ENCODE measurements at regions not wholly inside any gene's neighbourhood (a gene's known extent, or its start where the extent isn't known, plus 50 kb on each side); places are given as distances from the start of the nearest gene placed in this dataset.

DNA sequence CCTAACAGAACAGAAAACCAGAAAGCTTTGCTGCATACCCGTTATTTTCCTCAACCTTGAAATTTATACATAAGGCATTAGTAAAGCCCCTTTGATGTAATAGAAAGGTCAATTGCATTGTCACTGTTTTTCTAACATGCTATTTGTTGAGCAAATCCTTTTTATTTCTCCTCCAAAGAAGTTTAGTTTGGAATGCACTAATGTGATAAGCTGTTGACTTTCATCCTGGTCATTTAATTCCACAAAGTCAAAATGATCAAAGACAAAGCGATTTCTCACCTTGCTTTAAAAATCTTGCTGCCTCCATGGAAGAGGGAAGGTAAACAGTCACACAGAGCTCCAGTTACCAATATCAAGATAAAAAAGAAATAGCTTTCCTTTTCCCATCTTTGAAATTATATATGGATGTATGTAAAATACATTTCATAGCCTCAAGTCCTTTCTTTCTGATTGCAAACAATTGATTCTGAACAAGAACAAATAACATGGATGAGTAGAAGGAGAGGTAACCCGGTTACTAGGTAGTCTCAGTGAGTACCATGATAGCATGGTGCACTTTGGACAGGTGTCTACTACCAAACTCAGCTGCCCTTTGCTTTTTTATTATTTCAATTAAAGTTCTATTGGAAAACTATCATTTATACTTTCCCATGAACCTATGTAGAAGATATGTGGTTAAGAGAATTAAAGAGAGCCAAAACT lies 452.7 kb downstream of the STK39 start:
- DNase-seq (ENCODE audit: low read depth, low spot score), result no peak
- peaks cover 20% of the 10 kb centered on the region for H3K4me1 Mint-ChIP-seq
- H3K36me3 Mint-ChIP-seq (ENCODE audit: low read depth), result peaks cover 6% of the 10 kb centered on the region
- no peaks in the 10 kb centered on the region for H3K27me3 Mint-ChIP-seq (ENCODE audit: low read depth)
- no peak overlapping the region for H3K4me3 Mint-ChIP-seq
- peaks cover 3% of the 10 kb centered on the region for H3K9me3 Mint-ChIP-seq
- no peak overlapping the region for H3K27ac Mint-ChIP-seq (ENCODE audit: unreplicated experiment)
- TF ChIP-seq, protein P1, sequence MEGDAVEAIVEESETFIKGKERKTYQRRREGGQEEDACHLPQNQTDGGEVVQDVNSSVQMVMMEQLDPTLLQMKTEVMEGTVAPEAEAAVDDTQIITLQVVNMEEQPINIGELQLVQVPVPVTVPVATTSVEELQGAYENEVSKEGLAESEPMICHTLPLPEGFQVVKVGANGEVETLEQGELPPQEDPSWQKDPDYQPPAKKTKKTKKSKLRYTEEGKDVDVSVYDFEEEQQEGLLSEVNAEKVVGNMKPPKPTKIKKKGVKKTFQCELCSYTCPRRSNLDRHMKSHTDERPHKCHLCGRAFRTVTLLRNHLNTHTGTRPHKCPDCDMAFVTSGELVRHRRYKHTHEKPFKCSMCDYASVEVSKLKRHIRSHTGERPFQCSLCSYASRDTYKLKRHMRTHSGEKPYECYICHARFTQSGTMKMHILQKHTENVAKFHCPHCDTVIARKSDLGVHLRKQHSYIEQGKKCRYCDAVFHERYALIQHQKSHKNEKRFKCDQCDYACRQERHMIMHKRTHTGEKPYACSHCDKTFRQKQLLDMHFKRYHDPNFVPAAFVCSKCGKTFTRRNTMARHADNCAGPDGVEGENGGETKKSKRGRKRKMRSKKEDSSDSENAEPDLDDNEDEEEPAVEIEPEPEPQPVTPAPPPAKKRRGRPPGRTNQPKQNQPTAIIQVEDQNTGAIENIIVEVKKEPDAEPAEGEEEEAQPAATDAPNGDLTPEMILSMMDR (conservative IDR thresholded peaks at IDR 0.05), result no peak

DNA sequence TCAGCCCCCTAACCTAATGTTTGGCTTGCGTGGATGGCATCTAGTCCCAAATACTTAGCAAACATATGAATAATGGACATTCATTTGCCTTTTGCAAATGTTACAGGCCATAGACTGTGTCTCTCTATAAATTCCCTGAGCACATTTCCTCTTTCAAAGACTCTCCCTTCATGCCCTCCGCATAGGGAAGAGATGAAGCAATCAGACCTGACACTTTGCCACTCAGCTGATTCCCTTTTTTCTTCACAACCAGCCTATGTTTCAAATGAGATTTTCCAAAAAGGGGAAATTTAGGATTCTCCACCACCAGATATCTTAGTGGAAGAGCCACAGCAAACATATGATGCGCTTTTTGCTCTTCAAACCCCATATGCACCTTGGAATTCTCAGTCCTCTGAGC lies 453.7 kb downstream of the STK39 start:
- Mint-ChIP-seq H3K27me3 (ENCODE audit: low read depth) (no peaks in the 10 kb centered on the region), H3K27ac (ENCODE audit: unreplicated experiment) (no peak overlapping the region), H3K36me3 (ENCODE audit: low read depth) (peaks cover 6% of the 10 kb centered on the region), H3K4me3 (no peak overlapping the region), H3K4me1 (peaks cover 16% of the 10 kb centered on the region), H3K9me3 (peaks cover 3% of the 10 kb centered on the region)
- TF ChIP-seq, protein P1 (conservative IDR thresholded peaks at IDR 0.05), result no peak
- DNase-seq (ENCODE audit: low read depth, low spot score), result no peak

DNA sequence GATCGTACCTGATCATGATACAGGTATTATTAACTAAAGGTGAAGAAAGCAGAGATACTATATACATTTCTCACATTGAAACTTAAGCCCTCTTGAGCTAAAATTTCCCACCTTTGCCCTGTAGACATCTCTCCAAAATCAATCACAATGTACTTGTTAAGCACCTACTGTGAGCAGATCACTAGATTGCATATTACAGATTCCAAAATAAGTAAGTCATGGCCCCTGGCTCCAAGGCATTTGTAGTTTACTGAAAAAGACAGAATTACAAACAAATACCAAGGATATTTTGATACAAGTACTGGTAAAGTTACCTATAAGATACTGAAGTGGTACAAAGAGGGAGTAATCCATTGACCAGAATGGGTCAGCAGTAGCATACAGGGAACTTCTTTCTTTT lies 455.3 kb downstream of the STK39 start:
- no peak for DNase-seq (ENCODE audit: low read depth, low spot score)
- Mint-ChIP-seq H3K4me3 (no peak overlapping the region), H3K27ac (ENCODE audit: unreplicated experiment) (no peak overlapping the region), H3K36me3 (ENCODE audit: low read depth) (peaks cover 3% of the 10 kb centered on the region), H3K27me3 (ENCODE audit: low read depth) (no peaks in the 10 kb centered on the region), H3K4me1 (peaks cover 16% of the 10 kb centered on the region), H3K9me3 (peaks cover 3% of the 10 kb centered on the region)
- TF ChIP-seq, protein P1 (conservative IDR thresholded peaks at IDR 0.05), result no peak

DNA sequence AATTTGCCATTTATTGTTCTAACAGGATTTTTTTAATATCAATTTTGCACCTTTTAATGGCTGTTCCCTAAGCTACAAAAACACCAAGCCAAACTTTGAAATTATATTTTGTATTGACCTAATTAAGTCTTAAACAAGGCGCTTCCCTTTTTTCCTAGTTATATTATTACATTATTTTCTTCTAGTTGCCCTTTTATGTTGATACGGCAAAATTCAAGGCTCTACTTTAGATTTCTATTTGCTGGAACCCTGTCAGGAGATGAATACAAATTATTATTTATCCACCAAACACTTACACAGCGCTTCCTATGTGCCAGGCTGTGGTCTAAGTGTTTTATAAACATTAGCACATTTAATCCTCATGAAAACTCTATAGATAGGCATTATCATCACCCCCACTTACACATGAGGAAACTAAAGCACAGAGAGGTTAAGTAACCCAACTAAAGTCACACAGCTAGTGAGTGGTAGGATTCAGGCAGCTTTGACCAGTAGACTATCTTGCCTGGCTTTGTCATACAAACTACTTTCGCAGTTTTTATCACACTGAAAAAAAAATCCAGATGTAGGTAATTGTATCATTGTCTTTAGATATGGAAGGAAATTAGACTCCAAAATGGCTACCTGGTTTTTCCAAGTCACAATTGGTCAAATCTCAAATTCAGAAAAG lies 456.5 kb downstream of the STK39 start:
- H3K27ac Mint-ChIP-seq (ENCODE audit: unreplicated experiment), result no peak overlapping the region
- no peak overlapping the region for H3K4me3 Mint-ChIP-seq
- H3K4me1 Mint-ChIP-seq, result peaks cover 23% of the 10 kb centered on the region
- H3K27me3 Mint-ChIP-seq (ENCODE audit: low read depth), result no peaks in the 10 kb centered on the region
- TF ChIP-seq, protein P1 (conservative IDR thresholded peaks at IDR 0.05), result no peak
- no peaks in the 10 kb centered on the region for H3K36me3 Mint-ChIP-seq (ENCODE audit: low read depth)
- DNase-seq (ENCODE audit: low read depth, low spot score), result no peak
- no peaks in the 10 kb centered on the region for H3K9me3 Mint-ChIP-seq

DNA sequence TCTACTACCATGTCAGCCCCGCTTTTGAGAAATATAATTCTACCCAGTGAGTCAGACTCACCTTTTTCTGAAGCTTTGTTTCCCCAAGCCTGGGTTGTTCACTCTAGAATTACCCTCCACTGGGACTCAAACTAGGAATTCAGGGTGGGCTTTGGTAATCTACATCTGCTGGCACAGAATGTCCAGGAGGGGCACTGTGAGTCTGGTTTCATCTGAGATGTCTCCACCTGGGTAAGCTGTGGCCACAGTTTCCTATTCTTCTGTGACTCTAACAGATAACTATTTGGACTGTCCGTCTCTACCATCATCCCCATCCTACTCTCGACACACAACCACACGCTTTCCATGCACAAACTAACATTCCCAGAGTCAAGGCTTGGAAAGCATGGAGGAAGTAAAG lies 457.2 kb downstream of the STK39 start:
- Mint-ChIP-seq H3K36me3 (ENCODE audit: low read depth) (no peaks in the 10 kb centered on the region), H3K4me3 (no peak overlapping the region), H3K27ac (ENCODE audit: unreplicated experiment) (peak overlapping the region; percentile 24), H3K9me3 (no peaks in the 10 kb centered on the region), H3K4me1 (peaks cover 31% of the 10 kb centered on the region), H3K27me3 (ENCODE audit: low read depth) (no peaks in the 10 kb centered on the region)
- TF ChIP-seq, protein P1 (conservative IDR thresholded peaks at IDR 0.05), result no peak
- no peak for DNase-seq (ENCODE audit: low read depth, low spot score)

All from neural crest cell (in vitro differentiated cells).